HG02981 (cell line): ENCODE measurements at regions not wholly inside any gene's neighbourhood (a gene's known extent, or its start where the extent isn't known, plus 50 kb on each side); places are given as distances from the start of the nearest gene placed in this dataset.

Experiments
- ATAC-seq: cut with Tn5 transposase; IDR thresholded peaks from one replicate; pipeline ENCODE4 v1.9.1; 2021; ENCODE audit warnings: mild to moderate bottlenecking, moderate library complexity; ENCODE audit not compliant: unreplicated experiment

- no peak for ATAC-seq
Observed at GRCh38 chr3:99240700-99241099, 339.2 kb upstream of the DCBLD2 start.

DNA sequence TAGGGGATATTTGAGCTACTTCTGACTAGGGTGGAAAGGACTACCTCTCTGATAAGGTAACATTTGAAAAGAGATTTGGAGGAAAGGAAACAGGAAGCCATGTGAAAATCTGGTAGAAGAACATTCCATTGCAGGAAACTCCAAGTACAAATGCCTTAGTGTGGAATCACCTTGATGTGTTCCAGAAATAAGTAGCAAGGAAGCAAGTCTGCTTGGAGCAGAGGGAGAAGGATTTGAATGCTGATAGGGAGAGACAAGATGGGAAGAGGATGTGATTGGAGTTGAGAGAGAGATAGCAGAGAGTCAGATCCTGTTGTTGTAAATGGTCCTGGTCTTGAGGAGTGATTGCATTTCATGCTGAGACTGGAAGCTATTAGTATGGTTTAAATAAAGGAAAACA, 335.1 kb upstream of the DCBLD2 start:
- no peak for ATAC-seq

DNA sequence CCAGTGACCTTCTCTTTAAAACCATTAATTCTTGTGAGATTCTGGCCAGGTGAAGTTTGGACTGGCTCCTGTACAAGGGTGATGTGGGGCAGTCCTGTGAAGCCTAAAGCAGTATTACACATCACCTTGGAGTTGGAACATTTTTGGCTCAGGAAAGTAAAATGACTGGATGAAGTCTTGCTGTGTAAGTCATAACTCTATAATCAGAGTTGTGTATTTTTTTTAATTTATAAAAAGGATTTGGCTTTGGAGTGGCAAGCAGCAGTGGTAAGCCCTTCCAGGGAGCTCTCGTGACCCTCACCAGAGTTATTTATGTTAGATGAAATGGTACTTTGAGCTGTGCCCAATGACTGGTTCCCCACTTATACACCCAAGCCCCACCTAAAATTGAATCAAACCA, 331.2 kb upstream of the DCBLD2 start:
- ATAC-seq: no peak

DNA sequence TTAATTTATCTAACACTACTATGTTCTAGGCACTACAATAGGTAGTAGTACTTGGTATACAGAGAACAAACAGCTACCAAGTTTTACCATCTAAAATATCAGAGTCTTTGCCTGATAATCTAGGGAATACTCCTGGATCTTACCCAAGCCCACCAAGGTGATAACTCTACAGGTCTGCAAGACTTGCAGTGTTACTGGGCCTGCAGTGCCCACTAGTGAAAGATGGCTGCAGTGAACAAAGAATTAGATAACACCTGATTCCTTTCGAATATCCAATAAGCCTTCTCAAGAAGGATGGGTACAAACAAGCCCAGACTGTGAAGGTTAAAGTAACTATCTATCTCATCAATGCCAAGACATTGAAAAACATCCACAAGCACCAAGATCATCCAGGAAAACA, 317.0 kb upstream of the DCBLD2 start:
- ATAC-seq: no peak

GRCh38 chr3:99212969-99213368, 311.5 kb upstream of the DCBLD2 start:
- ATAC-seq: no peak

DNA sequence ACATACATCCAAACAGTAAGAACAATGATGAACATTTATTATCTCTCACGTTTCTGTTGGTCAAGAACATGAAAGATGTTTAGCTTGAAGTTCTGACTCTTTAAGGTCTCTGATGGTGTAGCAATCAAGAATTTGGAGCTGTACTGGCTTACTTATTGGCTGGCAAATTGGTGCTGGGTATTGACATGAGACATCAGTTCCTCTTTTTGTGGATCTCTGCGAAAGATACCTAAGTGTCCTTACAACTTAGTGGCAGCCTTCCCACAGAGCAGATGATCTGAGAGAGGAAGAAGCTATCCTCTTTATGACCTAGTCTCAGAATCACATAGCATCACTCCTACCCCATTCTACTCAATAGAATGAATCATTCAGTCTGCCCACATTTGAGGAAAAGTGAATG, 309.8 kb upstream of the DCBLD2 start:
- ATAC-seq: no peak

DNA sequence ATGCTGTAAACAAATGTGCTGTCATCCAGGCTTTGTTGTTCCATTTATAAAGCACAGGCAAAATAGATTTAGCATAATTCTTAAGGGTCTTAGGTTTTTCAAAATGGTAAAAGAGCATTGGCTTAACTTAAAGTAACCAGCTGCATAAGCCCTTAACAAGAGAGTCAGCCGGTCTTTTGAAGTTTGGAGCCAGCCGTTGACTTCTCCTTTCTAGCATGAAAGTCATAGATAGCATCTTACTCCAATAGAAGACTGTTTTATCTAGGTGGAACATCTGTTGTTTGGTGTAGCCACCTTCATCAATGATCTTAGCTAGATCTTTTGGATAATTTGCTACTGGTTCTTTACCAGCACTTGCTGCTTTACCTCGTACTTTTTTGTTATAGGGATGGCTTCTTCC, 297.5 kb upstream of the DCBLD2 start:
- ATAC-seq: no peak

DNA sequence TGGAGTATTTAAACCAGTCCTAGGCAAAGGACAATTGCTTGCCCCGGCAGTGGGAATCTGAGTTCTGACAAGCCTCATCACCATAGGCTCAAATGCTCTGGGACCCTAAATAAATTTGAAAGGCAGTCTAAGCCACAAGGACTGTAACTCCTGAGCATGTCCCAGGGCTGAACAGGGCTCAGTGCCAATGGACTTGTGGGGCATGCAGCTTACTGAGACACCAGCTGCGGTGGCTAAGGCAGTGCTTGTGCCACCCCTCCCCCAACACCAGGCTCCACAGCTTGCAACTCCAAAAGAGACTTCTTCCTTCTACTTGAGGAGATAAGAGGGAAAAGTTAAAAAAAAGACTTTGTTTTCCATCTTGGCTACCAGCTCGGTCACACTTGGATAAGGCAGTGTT, 289.7 kb upstream of the DCBLD2 start:
- ATAC-seq: no peak

DNA sequence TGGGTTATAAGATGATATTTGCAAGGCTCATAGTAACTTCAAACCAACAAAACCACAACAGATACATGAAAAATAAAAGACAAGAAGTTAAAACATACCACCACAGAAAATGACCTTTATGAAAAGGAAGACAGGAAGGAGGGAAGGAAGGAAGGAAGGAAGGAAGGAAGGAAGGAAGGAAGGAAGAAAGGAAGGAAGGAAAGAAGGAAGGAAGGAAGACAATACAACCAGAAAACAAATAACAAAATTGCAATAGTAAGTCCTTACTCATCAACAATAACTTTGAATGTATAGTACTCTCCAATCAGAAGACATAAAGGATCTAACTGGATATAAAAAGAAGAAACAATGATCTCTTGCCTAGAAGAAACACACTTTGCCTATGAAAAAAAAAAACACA, 287.4 kb upstream of the DCBLD2 start:
- ATAC-seq: no peak

DNA sequence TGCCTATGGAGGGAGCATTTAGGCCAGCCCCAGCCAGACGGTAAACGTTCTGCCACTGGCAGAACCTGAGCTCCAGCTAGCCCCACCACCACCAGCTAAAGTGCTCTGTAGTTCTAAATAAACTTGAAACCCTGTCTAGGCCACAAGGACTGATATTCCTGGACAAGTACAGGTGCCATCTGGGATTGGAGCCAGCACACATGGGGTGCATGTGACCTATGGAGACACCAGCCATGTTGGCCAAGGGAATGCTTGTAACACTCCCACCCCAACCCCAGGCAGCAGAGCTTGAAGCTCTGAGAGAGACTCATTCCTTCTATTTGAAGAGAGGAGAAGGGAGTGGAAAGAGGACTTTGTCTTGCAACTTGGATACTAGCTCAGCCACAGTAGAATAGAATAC, 284.5 kb upstream of the DCBLD2 start:
- no peak for ATAC-seq

DNA sequence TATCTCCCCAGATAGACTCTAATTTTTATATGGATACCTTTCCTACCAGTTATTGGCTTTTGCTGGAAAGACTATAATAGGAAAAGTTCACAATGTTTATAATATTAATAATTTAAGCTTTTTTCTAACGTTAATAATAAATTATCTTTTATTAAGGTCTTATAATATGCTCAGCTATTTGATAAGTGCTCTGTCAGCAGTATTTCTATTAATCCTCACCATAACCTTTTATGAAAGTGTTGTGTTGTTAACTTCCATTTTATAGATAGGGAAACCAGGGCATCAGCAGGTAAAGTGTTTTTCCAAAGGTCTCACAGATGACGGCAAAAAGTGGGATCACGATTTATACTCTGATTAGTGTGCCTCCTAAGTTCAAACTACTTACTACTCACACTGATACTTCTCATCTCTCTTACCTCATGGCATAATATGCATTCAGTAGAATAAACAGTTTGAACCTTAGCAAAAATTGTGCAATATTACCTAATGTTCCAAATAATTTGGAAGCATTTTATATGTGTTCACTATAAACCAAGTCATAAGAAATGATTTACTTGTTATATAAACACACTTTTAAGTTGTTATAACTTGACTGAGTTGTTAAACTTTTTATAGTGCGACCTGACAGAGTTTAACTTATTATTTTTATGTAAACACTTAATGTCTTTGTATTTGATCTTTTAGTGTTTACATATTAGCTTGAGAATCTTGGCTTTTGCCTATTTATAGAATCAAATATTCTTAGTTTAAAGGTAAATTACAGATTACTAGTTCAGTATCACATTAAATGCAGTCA, 274.9 kb upstream of the DCBLD2 start:
- ATAC-seq: no peak

GRCh38 chr3:99175276-99175812, 273.8 kb upstream of the DCBLD2 start:
- no peak for ATAC-seq

DNA sequence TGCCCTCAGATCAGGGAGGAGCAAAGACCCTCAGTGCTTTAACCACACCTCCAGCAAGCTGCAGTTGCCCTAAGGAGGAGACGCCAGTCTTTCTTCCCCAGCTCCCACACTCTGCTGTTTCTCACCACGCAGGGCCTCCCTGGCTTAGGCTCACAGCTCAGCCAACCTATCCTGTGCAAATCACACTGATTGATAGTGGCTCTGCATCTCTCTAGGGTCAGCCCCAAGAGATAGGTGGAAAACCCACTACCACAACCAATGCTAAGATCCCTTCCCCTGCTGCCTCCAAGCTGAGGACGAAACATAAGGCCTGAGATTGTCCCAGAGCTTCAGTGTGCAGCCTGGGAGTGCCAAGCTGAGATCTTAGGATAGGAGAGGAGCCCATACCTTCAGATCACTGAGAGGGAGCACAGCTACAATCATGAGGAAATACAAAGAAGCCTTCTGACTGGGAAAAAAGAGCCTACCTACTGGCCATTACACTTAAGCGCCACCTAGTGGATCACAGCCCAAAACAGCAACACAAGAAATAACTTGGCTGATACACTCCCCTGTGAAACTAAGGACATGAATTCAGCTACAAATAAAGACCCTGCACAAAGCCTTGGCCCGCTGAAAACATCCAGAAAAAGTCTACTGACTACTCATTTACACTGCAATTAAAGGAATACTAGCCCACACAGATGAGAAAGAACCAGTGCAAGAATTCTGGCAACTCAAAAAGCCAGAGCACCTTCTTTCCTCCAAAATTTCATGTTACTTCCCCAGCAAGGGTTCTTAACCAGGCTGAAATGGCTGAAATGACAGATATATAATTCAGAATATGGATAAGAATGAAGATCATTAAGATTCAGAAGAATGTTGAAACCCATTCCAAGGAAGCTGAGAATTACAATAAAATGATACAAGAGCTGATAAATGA, 271.5 kb upstream of the DCBLD2 start:
- ATAC-seq: peak; percentile 86

- ATAC-seq: no peak
Observed at GRCh38 chr3:99171800-99172199, 270.3 kb upstream of the DCBLD2 start.

DNA sequence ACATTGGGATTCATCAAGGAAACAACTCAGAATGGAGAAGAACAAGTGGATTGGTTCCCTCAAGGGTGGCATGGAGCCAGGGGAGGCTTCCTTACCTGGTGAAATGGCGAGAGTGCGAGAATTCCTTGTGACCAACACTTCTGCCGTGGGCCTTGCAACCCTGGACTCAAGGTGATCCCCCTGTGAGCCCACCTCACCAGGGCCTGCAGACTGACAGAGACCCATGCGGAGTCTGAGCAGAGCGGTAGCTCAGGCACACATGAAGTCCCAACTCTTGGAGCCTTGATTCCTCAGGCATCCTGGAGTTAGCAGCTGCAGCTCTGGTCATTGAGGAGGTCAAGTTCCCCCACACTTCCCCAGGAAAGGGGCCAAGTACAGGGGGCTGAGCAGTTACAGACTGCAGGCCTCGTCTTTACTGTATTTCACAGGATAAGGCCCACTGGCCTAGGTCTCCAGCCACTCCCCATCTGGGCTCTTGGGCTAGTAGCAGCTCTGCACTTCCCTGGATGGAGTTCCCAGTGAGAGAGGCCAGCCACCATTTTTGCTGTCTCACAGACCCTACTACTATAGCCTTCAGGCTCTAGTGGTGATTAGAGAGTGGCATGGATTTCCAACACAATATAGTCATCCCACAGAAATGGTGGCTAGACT, 269.5 kb upstream of the DCBLD2 start:
- no peak for ATAC-seq

DNA sequence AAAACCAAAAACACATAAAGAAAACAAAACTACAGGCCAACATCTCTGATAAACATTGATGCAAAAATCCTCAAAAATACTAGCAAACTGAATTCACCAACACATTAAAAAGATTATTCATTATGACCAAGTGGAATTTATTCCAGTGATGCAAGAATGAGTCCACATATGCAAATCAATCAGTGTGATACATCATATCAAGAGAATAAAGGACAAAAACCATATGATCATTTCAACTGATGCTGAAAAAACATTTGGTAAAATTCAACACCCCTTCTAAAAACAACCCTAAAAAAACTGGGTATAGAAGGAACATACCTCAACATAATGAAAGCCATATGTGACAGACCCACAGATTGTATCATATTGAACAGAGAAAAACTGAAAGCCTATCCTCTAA, 265.6 kb upstream of the DCBLD2 start:
- ATAC-seq: no peak

- ATAC-seq: no peak
Observed at GRCh38 chr3:99163314-99163713, 261.8 kb upstream of the DCBLD2 start.

GRCh38 chr3:99159220-99159762, 257.8 kb upstream of the DCBLD2 start:
- ATAC-seq: no peak

DNA sequence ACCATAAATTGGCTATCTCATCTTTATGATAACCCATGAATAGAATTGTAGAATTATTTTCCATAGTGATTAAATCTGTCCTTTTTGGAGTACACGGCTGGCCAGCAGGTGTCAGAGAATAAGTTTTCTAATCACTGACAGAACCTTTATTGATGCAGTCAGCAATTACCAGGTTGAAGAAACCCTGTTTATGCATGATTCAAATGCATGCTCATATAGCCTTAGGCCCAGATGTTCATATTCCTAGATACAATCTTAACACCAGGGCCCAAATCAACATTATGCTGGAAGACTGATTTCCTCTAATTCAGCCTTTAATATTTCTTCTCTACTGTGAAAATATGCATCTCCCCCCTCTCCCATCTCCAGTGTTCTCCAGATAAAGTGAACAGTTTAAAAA, 243.5 kb upstream of the DCBLD2 start:
- no peak for ATAC-seq

DNA sequence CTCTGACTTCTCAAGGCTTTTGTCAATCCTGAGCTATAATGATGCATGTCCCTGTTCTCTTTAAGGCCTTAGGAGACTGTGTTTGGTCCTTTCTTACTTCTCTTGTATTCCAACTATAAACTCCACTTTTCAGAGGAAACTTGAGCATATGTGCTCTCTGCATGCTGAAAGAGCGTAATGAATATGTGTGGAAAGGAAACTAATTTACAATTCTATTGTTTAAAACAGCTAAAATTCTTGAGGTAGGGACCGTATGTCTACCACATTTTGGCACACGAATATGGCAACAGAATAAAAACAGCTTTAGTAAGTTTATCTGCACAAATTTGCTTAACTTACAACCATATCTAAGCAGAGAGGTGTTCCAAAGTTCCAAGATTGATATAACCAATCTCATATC, 242.0 kb upstream of the DCBLD2 start:
- ATAC-seq: no peak

DNA sequence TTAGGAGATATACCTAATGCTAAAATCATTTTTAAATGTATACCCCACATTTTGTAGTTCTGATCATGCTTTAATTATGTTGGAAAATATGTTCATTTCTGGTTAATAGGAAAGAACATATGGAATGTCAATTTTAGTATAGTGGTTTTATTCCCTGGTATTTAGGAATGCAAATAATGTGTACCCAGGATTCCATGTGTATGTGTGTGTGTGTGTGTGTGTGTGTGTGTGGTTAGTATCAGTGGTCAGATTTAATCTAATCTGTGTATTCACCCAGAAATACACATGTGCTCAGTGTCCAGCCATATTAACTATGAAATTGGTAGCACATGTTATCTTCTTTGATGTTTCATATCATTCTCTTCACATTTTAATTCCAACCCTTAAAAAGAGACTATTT, 233.5 kb upstream of the DCBLD2 start:
- no peak for ATAC-seq
